Vagina (tissue), 2 donors: ENCODE measurements at regions not wholly inside any gene's neighbourhood (a gene's known extent, or its start where the extent isn't known, plus 50 kb on each side); places are given as distances from the start of the nearest gene placed in this dataset.
"Not testable (repeated sequence)": the region's sequence is repeated elsewhere in the genome, so short reads cannot be mapped to it uniquely, and the experiment has no call there.

Source experiments
- DNase-seq, 2 donors: peaks; one replicate each; pipeline ENCODE4 v3.0.0-alpha.2; 2017; ENCODE audit errors: extremely low spot score in 2 of 2
- H3K27ac ChIP-seq: fragments of 200-600 bp; sonication (generic); one replicate; pipeline ENCODE4 v1.5.1; 2019
- H3K27me3 ChIP-seq: fragments of 200-600 bp; sonication (generic); one replicate; pipeline ENCODE4 v1.5.1; 2019
- H3K36me3 ChIP-seq, 2 donors: fragments of 200-600 bp; sonication (generic); one replicate each; pipeline ENCODE4 v1.5.1; 2017 to 2019
- H3K4me1 ChIP-seq: fragments of 200-600 bp; sonication (generic); one replicate; pipeline ENCODE4 v1.5.1; 2019
- H3K4me3 ChIP-seq, 2 donors: fragments of 200-600 bp; sonication (generic); 1 replicate in 1 of 2; 2 replicates in 1 of 2; pipeline ENCODE4 v1.5.1; 2016 to 2019
- H3K9me3 ChIP-seq: fragments of 200-600 bp; sonication (generic); one replicate; pipeline ENCODE4 v1.5.1; 2019
- POLR2A ChIP-seq, 2 donors: fragments of 450-650 bp; IDR thresholded peaks; one replicate each; pipeline ENCODE4 v1.6.1; 2017; ENCODE audit warnings: antibody characterized with exemption in 2 of 2, mild to moderate bottlenecking in 2 of 2, moderate library complexity in 2 of 2
- POLR2AphosphoS5 ChIP-seq, 2 donors: sonication (generic); formaldehyde crosslinking; IDR thresholded peaks; one replicate each; pipeline ENCODE4 v1.9.0; 2017; ENCODE audit warnings: antibody characterized with exemption in 2 of 2, mild to moderate bottlenecking in 2 of 2, low read depth in 1 of 2; ENCODE audit not compliant: insufficient read depth in 1 of 2
- intact Hi-C: fragments of 100-400 bp; cut with DNase I; formaldehyde crosslinking; loops from one replicate; pipeline ENCODE4 v1.15.1; 2023
- TF ChIP-seq, protein P1 (sequence below), 3 experiments: fragments of 450-650 bp in 2 of 3; fragments of 200-600 bp in 1 of 3; sonication (generic) in 1 of 3; IDR thresholded peaks; one replicate each; pipeline ENCODE4 v1.5.1; 2017 to 2019; ENCODE audit warnings: antibody characterized with exemption in 3 of 3, mild to moderate bottlenecking in 2 of 3, moderate library complexity in 2 of 3

DNA sequence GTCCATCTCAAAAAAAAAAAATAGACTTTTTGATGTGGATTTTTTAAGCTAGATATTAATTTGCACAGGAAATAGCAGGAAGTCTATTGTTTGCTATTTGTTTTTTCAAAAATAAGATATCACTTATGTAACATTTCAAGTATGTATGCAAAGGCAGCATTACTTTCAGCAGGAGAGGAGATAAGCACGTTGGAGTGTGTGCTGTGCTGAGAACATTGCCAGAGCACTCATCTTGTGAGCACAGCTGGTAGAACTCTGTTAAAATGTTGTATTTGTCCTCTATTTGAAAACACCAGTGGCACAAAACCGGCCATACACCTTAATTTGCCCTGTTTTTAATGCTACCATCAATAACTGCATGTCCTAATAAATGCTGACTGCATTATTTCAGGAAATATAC is 1061.9 kb upstream of the CDH18 start:
- intact Hi-C loops = no loop called here
- no peak for TF ChIP-seq POLR2A (IDR thresholded peaks at IDR 0.05)
- TF ChIP-seq, protein P1, sequence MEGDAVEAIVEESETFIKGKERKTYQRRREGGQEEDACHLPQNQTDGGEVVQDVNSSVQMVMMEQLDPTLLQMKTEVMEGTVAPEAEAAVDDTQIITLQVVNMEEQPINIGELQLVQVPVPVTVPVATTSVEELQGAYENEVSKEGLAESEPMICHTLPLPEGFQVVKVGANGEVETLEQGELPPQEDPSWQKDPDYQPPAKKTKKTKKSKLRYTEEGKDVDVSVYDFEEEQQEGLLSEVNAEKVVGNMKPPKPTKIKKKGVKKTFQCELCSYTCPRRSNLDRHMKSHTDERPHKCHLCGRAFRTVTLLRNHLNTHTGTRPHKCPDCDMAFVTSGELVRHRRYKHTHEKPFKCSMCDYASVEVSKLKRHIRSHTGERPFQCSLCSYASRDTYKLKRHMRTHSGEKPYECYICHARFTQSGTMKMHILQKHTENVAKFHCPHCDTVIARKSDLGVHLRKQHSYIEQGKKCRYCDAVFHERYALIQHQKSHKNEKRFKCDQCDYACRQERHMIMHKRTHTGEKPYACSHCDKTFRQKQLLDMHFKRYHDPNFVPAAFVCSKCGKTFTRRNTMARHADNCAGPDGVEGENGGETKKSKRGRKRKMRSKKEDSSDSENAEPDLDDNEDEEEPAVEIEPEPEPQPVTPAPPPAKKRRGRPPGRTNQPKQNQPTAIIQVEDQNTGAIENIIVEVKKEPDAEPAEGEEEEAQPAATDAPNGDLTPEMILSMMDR (IDR thresholded peaks at IDR 0.05) = no peak
- TF ChIP-seq POLR2AphosphoS5 (IDR thresholded peaks at IDR 0.05; ENCODE audit: insufficient read depth in 1 of 2, low read depth in 1 of 2) = no peak
- Histone ChIP-seq H3K27ac (no peak overlapping the region), H3K36me3 (no peaks in the 10 kb centered on the region), H3K27me3 (no peaks in the 10 kb centered on the region), H3K9me3 (no peaks in the 10 kb centered on the region), H3K4me3 (no peak overlapping the region), H3K4me1 (no peaks in the 10 kb centered on the region)
- DNase-seq = no peak

DNA sequence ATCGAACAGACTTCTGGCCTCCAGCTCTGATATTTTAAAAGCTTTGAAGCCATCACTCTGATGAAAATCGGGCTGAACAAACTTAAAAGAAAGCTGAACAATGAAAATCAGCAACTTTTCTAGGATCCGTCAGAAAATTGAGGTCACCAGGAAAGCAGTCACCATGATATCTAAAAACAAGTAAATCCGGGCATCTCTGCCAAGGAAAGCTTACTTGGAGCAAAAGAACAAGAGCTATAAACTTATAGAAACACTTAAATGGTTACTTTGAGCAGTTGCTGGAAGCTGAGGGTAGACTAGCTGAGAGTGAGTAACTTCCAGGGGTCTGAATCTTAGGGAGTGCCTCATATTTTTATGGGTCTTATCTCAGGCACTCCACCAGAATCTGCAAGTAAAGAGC is 1043.0 kb upstream of the CDH18 start:
- no peaks in the 10 kb centered on the region for H3K9me3 ChIP-seq
- intact Hi-C loops = no loop called here
- H3K27ac ChIP-seq = no peak overlapping the region
- H3K4me3 ChIP-seq = no peak overlapping the region
- no peaks in the 10 kb centered on the region for H3K36me3 ChIP-seq
- TF ChIP-seq POLR2AphosphoS5 (IDR thresholded peaks at IDR 0.05; ENCODE audit: insufficient read depth in 1 of 2, low read depth in 1 of 2) = no peak
- TF ChIP-seq, protein P1 (IDR thresholded peaks at IDR 0.05) = no peak
- TF ChIP-seq POLR2A (IDR thresholded peaks at IDR 0.05) = no peak
- H3K4me1 ChIP-seq = no peaks in the 10 kb centered on the region
- no peak for DNase-seq
- H3K27me3 ChIP-seq = no peaks in the 10 kb centered on the region

DNA sequence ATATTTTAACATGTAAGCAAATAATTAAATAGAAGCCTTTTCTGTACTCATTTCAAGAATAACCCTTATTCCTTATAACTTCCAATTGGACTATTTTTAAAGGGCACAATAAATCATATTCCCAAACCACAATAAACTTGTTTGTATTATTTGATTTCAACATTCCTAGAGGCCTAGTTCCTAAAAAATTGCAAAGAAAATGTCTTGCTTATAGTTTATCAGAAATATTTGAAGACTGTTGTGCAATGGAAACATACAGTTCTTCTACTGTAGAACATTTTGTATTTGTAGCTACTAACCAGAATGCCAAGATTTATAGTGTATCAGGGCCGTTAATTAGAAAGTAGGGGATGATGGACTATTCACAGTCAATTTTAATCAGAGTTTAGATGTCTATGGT is 1037.0 kb upstream of the CDH18 start:
- Histone ChIP-seq H3K9me3 (no peaks in the 10 kb centered on the region), H3K27me3 (no peaks in the 10 kb centered on the region), H3K27ac (no peak overlapping the region), H3K4me3 (no peak overlapping the region), H3K36me3 (no peaks in the 10 kb centered on the region), H3K4me1 (no peaks in the 10 kb centered on the region)
- TF ChIP-seq POLR2AphosphoS5 (IDR thresholded peaks at IDR 0.05; ENCODE audit: insufficient read depth in 1 of 2, low read depth in 1 of 2) (no peak), POLR2A (IDR thresholded peaks at IDR 0.05) (no peak)
- TF ChIP-seq, protein P1 (IDR thresholded peaks at IDR 0.05) = no peak
- DNase-seq = no peak
- intact Hi-C loops = no loop called here

DNA sequence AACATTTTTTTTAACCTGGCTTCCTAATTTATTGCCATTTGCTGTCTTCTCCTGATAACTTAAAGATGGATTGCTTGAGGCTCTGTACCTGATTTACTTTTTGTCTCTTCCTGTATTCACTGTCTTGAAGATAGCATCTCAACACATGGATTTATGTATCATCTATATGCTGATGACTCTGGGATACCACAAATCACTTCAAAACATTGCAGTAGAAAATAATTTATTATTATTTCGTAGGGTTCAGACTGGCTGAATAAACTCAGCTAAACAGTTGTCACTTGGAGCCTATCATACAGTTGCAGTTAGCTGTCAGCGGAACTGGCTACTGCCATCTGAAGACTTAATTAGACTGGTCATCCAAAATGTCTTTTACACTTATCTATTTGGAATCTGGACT is 1025.2 kb upstream of the CDH18 start:
- DNase-seq = no peak
- intact Hi-C loops = no loop called here
- Histone ChIP-seq H3K27ac (no peak overlapping the region), H3K27me3 (no peaks in the 10 kb centered on the region), H3K4me1 (no peaks in the 10 kb centered on the region), H3K36me3 (no peaks in the 10 kb centered on the region), H3K9me3 (no peaks in the 10 kb centered on the region), H3K4me3 (no peak overlapping the region)
- TF ChIP-seq, protein P1 (IDR thresholded peaks at IDR 0.05) = no peak
- TF ChIP-seq POLR2A (IDR thresholded peaks at IDR 0.05) (no peak), POLR2AphosphoS5 (IDR thresholded peaks at IDR 0.05; ENCODE audit: insufficient read depth in 1 of 2, low read depth in 1 of 2) (no peak)

DNA sequence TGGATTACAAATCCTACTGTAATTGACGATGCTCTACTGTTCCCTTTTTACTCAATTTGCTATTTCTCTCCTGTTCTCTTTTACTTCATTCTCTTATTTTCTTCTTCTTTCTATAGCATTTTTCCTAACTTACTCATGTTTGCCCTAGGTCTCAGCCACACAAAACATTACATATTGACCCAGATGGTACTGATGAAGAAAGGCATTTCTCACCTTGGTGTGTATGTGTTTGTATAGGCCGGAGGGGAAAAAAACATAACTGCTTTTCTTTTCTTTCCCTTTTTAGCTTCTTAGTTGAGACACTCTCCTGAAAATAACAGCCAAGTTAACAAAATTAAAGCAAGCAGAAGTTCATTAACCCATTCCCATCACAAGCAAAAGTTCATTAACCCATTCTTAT is 1019.8 kb upstream of the CDH18 start:
- Histone ChIP-seq H3K27me3 (no peaks in the 10 kb centered on the region), H3K9me3 (no peaks in the 10 kb centered on the region), H3K4me3 (no peak overlapping the region), H3K27ac (no peak overlapping the region), H3K36me3 (no peaks in the 10 kb centered on the region), H3K4me1 (no peaks in the 10 kb centered on the region)
- intact Hi-C loops = no loop called here
- TF ChIP-seq POLR2AphosphoS5 (IDR thresholded peaks at IDR 0.05; ENCODE audit: insufficient read depth in 1 of 2, low read depth in 1 of 2) (no peak), POLR2A (IDR thresholded peaks at IDR 0.05) (no peak)
- TF ChIP-seq, protein P1 (IDR thresholded peaks at IDR 0.05) = no peak
- no peak for DNase-seq

DNA sequence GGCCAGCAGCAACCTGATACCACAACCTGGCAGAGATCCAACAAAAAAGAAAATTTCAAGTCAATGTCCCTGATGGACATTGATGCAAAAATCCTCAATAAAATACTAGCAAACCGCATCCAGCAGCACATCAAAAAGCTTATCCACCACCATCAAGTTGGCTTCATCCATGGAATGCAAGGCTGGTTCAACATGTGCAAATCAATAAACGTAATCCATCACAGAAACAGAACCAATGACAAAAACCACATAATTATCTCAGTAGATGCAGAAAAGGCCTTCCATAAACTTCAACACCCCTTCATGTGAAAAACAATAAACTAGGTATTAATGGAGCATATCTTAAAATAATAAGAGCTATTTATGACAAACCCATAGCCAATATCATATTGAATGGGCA is 1000.9 kb upstream of the CDH18 start:
- not testable (repeated sequence) for H3K27me3 ChIP-seq, H3K36me3 ChIP-seq

More for the DNA sequence above, 1000.9 kb upstream of the CDH18 start:
- H3K4me1 ChIP-seq, DNase-seq, H3K9me3 ChIP-seq, H3K4me3 ChIP-seq, H3K27ac ChIP-seq, intact Hi-C loops: not testable (repeated sequence)
